ENCODE measurements at regions not wholly inside any gene's neighbourhood (a gene's known extent, or its start where the extent isn't known, plus 50 kb on each side); places are given as distances from the start of the nearest gene placed in this dataset.

GRCh38 chr2:23131066-23131575 lies 253.9 kb upstream of the KLHL29 start (continued):
- TF ChIP-seq ZNF391 (tag by site-specific recombination; IDR thresholded peaks at IDR 0.05; ENCODE audit: borderline replicate concordance, low read depth) (no peak), ZFHX2 (tag by site-specific recombination; conservative IDR thresholded peaks at IDR 0.05) (no peak), ZNF561 (tag by site-specific recombination; IDR thresholded peaks at IDR 0.05; ENCODE audit: borderline replicate concordance) (no peak), ZFP41 (tag by site-specific recombination; IDR thresholded peaks at IDR 0.05; ENCODE audit: borderline replicate concordance) (no peak)

- ChIA-PET CTCF (no interaction called here), POLR2A (no interaction called here)
- H3K4me3 ChIP-seq (ENCODE audit: low read depth, low read length): no peak overlapping the region
- no peak overlapping the region for H3K27ac ChIP-seq (ENCODE audit: extremely low read depth, low read depth, low read length)
- no peaks in the 10 kb centered on the region for H3K4me1 ChIP-seq (ENCODE audit: control insufficient read depth, insufficient read depth, low read length)
- no peak for TF ChIP-seq REPIN1 (tag by site-specific recombination; IDR thresholded peaks at IDR 0.05; ENCODE audit: low read depth)
- no peaks in the 10 kb centered on the region for H3K36me3 ChIP-seq (ENCODE audit: control insufficient read depth in 2 of 2, insufficient read depth in 1 of 2, low read length in 2 of 2)
- H3K9me3 ChIP-seq (ENCODE audit: control insufficient read depth, insufficient read depth, low read depth, low read length): no peaks in the 10 kb centered on the region; the same call in 1 of the 2 replicates
Observed at GRCh38 chr2:23132000-23132399, 253.0 kb upstream of the KLHL29 start.

DNA sequence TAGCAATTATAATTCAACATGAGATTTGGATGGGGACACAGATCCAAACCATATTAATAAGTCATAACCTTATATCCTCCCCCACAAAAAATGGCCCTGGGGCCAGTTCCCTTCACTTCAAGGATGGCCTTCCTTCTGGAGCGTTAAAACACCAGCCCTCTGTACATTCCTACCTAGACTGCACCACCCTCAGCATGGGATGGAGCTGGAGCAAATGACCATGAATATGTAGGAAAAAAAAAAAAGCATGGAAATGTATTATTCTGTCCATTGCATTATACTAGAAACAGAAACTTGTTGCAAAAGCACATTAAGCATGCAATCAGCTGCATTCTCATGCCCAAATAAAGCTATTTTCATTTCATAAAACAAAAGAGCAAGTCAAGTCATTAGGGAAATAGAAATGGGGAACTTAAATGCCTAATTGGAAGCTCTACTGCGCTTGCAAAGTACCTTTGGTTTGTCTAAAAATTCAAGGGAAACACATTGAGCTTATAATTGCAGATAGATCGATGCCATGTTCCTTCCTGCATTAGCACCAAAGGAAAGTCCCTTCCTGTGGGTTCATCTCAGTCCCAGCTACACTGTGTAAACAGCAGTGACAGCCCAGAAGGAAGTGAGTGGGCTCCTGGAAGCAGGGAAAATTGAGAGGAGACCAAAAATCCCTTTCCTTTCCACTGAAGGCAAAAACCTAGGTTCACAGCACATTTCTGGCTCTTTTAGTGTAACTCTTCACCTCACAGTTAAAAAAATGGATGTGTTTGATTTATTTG lies 252.0 kb upstream of the KLHL29 start:
- H3K36me3 ChIP-seq (ENCODE audit: control insufficient read depth in 2 of 2, insufficient read depth in 1 of 2, low read length in 2 of 2): no peaks in the 10 kb centered on the region
- CTCF ChIA-PET: interaction anchor here (0.5 kb wide), 1 partner anchor 524 kb away, joined by 4 read pairs; no protein-coding TSS in a partner anchor
- H3K4me3 ChIP-seq (ENCODE audit: low read depth, low read length): no peak overlapping the region
- no peak overlapping the region for H3K27ac ChIP-seq (ENCODE audit: extremely low read depth, low read depth, low read length)
- TF ChIP-seq ZXDB (tag by site-specific recombination; IDR thresholded peaks at IDR 0.05): no peak
- no peak for TF ChIP-seq GLI2 (tag by site-specific recombination; IDR thresholded peaks at IDR 0.05; ENCODE audit: borderline replicate concordance, low read depth)
- no peak for TF ChIP-seq ZNF558 (tag by site-specific recombination; IDR thresholded peaks at IDR 0.05)
- no peak for TF ChIP-seq YY1 (tag by site-specific recombination; IDR thresholded peaks at IDR 0.05)
- no peak for TF ChIP-seq ZNF585B (tag by site-specific recombination; IDR thresholded peaks at IDR 0.05)
- TF ChIP-seq SP7 (tag by site-specific recombination; IDR thresholded peaks at IDR 0.05): no peak
- TF ChIP-seq ZNF350 (tag by site-specific recombination; IDR thresholded peaks at IDR 0.05): no peak
- no peak for TF ChIP-seq ZNF354C (tag by site-specific recombination; IDR thresholded peaks at IDR 0.05; ENCODE audit: borderline replicate concordance, low read depth)
- TF ChIP-seq MYNN (tag by site-specific recombination; IDR thresholded peaks at IDR 0.05; ENCODE audit: borderline replicate concordance): no peak
- TF ChIP-seq ZNF274 (IDR thresholded peaks at IDR 0.05; ENCODE audit: low read length): no peak
- TF ChIP-seq ZNF274 (tag by site-specific recombination; IDR thresholded peaks at IDR 0.05; ENCODE audit: borderline replicate concordance): no peak
- TF ChIP-seq TRIM28 (IDR thresholded peaks at IDR 0.05; ENCODE audit: borderline replicate concordance, low read length): no peak
- TF ChIP-seq REPIN1 (tag by site-specific recombination; IDR thresholded peaks at IDR 0.05; ENCODE audit: low read depth): no peak
- no peak for TF ChIP-seq ZBTB48 (tag by site-specific recombination; IDR thresholded peaks at IDR 0.05)
- TF ChIP-seq ZNF701 (tag by site-specific recombination; IDR thresholded peaks at IDR 0.05): no peak
- TF ChIP-seq ZNF629 (tag by site-specific recombination; IDR thresholded peaks at IDR 0.05): no peak
- no peak for TF ChIP-seq ZNF174 (tag by site-specific recombination; IDR thresholded peaks at IDR 0.05)
- no peaks in the 10 kb centered on the region for H3K4me1 ChIP-seq (ENCODE audit: control insufficient read depth, insufficient read depth, low read length)
- no peaks in the 10 kb centered on the region; the same call in 1 of the 2 replicates for H3K9me3 ChIP-seq (ENCODE audit: control insufficient read depth, insufficient read depth, low read depth, low read length)
- POLR2A ChIA-PET: no interaction called here

- CTCF ChIA-PET: no interaction called here
- POLR2A ChIA-PET: no interaction called here
- TF ChIP-seq ZNF529 (tag by site-specific recombination; IDR thresholded peaks at IDR 0.05; ENCODE audit: insufficient replicate concordance) (no peak), TRIM28 (IDR thresholded peaks at IDR 0.05; ENCODE audit: borderline replicate concordance, low read length) (no peak), ZBTB6 (tag by site-specific recombination; IDR thresholded peaks at IDR 0.05) (no peak), HOXA7 (CRISPR knock-in tag; IDR thresholded peaks at IDR 0.05; ENCODE audit: borderline replicate concordance) (no peak), ZNF560 (tag by site-specific recombination; IDR thresholded peaks at IDR 0.05; ENCODE audit: borderline replicate concordance) (no peak), KLF1 (tag by site-specific recombination; IDR thresholded peaks at IDR 0.05) (no peak), ZNF677 (tag by site-specific recombination; IDR thresholded peaks at IDR 0.05) (no peak), ZNF10 (tag by site-specific recombination; IDR thresholded peaks at IDR 0.05) (no peak), TCF7L2 (IDR thresholded peaks at IDR 0.05; ENCODE audit: borderline replicate concordance, low read depth, low read length) (no peak)
- TF ChIP-seq, protein P1, sequence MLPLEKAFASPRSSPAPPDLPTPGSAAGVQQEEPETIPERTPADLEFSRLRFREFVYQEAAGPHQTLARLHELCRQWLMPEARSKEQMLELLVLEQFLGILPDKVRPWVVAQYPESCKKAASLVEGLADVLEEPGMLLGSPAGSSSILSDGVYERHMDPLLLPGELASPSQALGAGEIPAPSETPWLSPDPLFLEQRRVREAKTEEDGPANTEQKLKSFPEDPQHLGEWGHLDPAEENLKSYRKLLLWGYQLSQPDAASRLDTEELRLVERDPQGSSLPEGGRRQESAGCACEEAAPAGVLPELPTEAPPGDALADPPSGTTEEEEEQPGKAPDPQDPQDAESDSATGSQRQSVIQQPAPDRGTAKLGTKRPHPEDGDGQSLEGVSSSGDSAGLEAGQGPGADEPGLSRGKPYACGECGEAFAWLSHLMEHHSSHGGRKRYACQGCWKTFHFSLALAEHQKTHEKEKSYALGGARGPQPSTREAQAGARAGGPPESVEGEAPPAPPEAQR (tag by site-specific recombination; IDR thresholded peaks at IDR 0.05): no peak
Observed at GRCh38 chr2:23134726-23135125, 250.3 kb upstream of the KLHL29 start.

More at GRCh38 chr2:23134726-23135125, 250.3 kb upstream of the KLHL29 start:
- Histone ChIP-seq H3K36me3 (ENCODE audit: control insufficient read depth in 2 of 2, insufficient read depth in 1 of 2, low read length in 2 of 2) (no peaks in the 10 kb centered on the region), H3K27ac (ENCODE audit: extremely low read depth, low read depth, low read length) (no peak overlapping the region), H3K4me1 (ENCODE audit: control insufficient read depth, insufficient read depth, low read length) (no peaks in the 10 kb centered on the region), H3K9me3 (ENCODE audit: control insufficient read depth, insufficient read depth, low read depth, low read length) (no peaks in the 10 kb centered on the region), H3K4me3 (ENCODE audit: low read depth, low read length) (no peak overlapping the region)

All from HEK293 (cell line).